Esophagus squamous epithelium (tissue), 5 donors: ENCODE measurements at regions not wholly inside any gene's neighbourhood (a gene's known extent, or its start where the extent isn't known, plus 50 kb on each side); places are given as distances from the start of the nearest gene placed in this dataset.
A peak's percentile ranks its signal among the peaks of the same experiment; 100 is the strongest.
"Not testable (repeated sequence)": the region's sequence is repeated elsewhere in the genome, so short reads cannot be mapped to it uniquely, and the experiment has no call there.

Experiments
- DNase-seq: peaks from one replicate; lab custom pipeline; 2025; lab: John Stamatoyannopoulos, UW
- H3K27ac ChIP-seq, 4 donors: fragments of 200-600 bp; sonication (generic); one replicate each; pipeline ENCODE4 v1.5.1; 2016 to 2019; ENCODE audit warnings: mild to moderate bottlenecking in 1 of 4
- H3K27me3 ChIP-seq, 4 donors: fragments of 200-600 bp; sonication (generic); 1 replicate in 3 of 4; 2 replicates in 1 of 4; pipeline versions ENCODE4 v1.5.1 to v1.6.0; 2017 to 2021; ENCODE audit warnings: antibody characterized with exemption in 1 of 4
- H3K36me3 ChIP-seq, 3 donors: fragments of 200-600 bp; sonication (generic); one replicate each; pipeline ENCODE4 v1.5.1; 2016 to 2019
- H3K4me1 ChIP-seq, 3 donors: fragments of 200-600 bp; sonication (generic); one replicate each; pipeline ENCODE4 v1.5.1; 2017 to 2019
- H3K4me3 ChIP-seq, 4 donors: fragments of 200-600 bp; sonication (generic); 1 replicate in 3 of 4; 2 replicates in 1 of 4; pipeline ENCODE4 v1.5.1; 2016 to 2019; ENCODE audit warnings: mild to moderate bottlenecking in 2 of 4, moderate library complexity in 1 of 4
- H3K9me3 ChIP-seq, 3 donors: fragments of 200-600 bp; sonication (generic); one replicate each; pipeline ENCODE4 v1.5.1; 2016 to 2019
- POLR2A ChIP-seq, 4 donors: fragments of 450-650 bp; IDR thresholded peaks; one replicate each; pipeline ENCODE4 v1.6.1; 2017; ENCODE audit warnings: antibody characterized with exemption in 4 of 4, mild to moderate bottlenecking in 4 of 4, moderate library complexity in 3 of 4
- WGBS, 2 donors: methylation state at CpG; one replicate each; pipeline ENCODE4 v1.1.5; 2018; 5-methylcytosine and 5-hydroxymethylcytosine counted together
- intact Hi-C: fragments of 100-400 bp; cut with DNase I; formaldehyde crosslinking; loops from one replicate; pipeline ENCODE4 v1.15.0; 2022
- TF ChIP-seq, protein P1 (sequence below), 6 experiments: fragments of 450-650 bp in 4 of 6; fragments of 200-600 bp in 2 of 6; sonication (generic) in 2 of 6; IDR thresholded peaks; one replicate each; pipeline ENCODE4 v1.5.1; 2016 to 2019; ENCODE audit warnings: antibody characterized with exemption in 6 of 6, mild to moderate bottlenecking in 4 of 6, moderate library complexity in 4 of 6
- donor health status: DM: yes; HTN: yes; CAD: no.

DNA sequence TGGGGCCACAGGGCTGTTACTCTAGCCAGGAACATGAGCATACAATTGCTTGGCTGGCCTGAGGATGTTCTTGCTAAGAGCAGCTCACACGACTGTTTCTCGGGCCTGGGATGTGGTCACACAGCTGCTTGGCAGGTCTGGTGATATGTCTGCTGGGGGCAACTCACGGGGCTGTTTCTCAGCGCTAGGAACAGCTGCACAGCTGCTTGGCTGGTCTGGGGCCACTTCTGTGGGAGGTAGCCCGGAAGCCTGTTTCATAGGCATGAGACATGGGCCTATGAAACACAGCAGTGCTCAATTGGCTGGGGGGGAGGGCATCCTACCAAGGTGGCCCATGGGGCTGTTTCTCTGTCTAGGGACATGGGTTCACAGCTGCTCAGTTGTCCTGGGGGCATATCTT is 73.4 kb upstream of the DDHD1 start:
- Histone ChIP-seq H3K4me1 (no peaks in the 10 kb centered on the region), H3K9me3 (no peaks in the 10 kb centered on the region), H3K4me3 (no peak overlapping the region), H3K27me3 (no peaks in the 10 kb centered on the region), H3K27ac (no peak overlapping the region), H3K36me3 (no peaks in the 10 kb centered on the region)
- no peak for DNase-seq
- intact Hi-C loops: no loop called here
- WGBS, 2 donors: 80 to 82% methylated on average over 1 to 5 of the region's 5 CpGs
- TF ChIP-seq POLR2A (IDR thresholded peaks at IDR 0.05): no peak
- TF ChIP-seq, protein P1, sequence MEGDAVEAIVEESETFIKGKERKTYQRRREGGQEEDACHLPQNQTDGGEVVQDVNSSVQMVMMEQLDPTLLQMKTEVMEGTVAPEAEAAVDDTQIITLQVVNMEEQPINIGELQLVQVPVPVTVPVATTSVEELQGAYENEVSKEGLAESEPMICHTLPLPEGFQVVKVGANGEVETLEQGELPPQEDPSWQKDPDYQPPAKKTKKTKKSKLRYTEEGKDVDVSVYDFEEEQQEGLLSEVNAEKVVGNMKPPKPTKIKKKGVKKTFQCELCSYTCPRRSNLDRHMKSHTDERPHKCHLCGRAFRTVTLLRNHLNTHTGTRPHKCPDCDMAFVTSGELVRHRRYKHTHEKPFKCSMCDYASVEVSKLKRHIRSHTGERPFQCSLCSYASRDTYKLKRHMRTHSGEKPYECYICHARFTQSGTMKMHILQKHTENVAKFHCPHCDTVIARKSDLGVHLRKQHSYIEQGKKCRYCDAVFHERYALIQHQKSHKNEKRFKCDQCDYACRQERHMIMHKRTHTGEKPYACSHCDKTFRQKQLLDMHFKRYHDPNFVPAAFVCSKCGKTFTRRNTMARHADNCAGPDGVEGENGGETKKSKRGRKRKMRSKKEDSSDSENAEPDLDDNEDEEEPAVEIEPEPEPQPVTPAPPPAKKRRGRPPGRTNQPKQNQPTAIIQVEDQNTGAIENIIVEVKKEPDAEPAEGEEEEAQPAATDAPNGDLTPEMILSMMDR (IDR thresholded peaks at IDR 0.05): no peak

DNA sequence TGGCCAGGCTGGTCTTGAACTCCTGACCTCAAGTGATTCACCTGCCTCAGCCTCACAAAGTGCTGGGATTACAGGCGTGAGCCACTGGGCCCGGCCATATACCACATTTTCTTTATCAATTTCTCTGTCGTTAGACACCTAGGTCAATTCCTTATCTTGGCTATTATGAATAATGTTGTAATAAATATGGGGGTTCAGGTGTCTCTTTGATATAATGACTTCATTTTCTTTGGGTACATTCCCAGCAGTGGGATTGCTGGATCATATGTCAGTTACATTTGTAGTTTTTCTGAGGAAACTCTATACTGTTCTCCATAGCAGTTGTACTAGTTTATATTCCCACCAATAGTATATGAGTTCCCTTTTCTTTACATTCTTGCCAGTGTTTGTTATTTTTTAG is 67.8 kb upstream of the DDHD1 start:
- H3K9me3 ChIP-seq: no peaks in the 10 kb centered on the region
- 85 to 94% methylated on average over 3 of the region's 3 CpGs for WGBS, 2 donors
- no peak for DNase-seq
- intact Hi-C loops: no loop called here
- H3K36me3 ChIP-seq: no peaks in the 10 kb centered on the region
- H3K27me3 ChIP-seq: no peaks in the 10 kb centered on the region
- H3K4me1 ChIP-seq: peaks cover 0 to 16% (median 5%) of the 10 kb centered on the region in 3 donors
- H3K27ac ChIP-seq: no peak overlapping the region
- TF ChIP-seq, protein P1 (IDR thresholded peaks at IDR 0.05): no peak
- no peak for TF ChIP-seq POLR2A (IDR thresholded peaks at IDR 0.05)
- H3K4me3 ChIP-seq: no peak overlapping the region

DNA sequence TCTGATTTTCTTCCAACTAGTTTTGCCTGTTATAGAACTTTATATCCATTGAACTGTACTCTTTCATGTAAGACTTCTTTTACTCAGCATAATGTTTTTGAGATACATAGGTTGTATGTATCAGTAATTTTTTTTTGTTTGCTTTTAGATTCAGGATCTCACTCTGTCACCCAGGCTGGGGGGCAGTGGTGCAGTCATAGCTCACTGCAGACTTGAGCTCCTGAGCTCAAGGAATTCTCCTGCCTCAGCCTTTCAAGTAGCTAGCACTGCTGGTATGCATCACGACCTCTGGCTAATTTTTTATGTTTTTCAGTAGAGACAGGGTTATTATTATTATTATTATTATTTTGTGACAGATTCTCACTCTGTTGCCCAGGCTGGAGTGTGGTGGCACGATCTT is 65.0 kb upstream of the DDHD1 start:
- Histone ChIP-seq H3K27ac (peak overlapping the region in 1 of 4 donors; percentile 7), H3K27me3 (no peaks in the 10 kb centered on the region), H3K9me3 (no peaks in the 10 kb centered on the region), H3K4me3 (peak overlapping the region; percentile 34 to 76 (median 53)), H3K4me1 (peaks cover 0 to 16% (median 5%) of the 10 kb centered on the region in 3 donors), H3K36me3 (no peaks in the 10 kb centered on the region)
- no peak for DNase-seq
- WGBS, 2 donors: 44 to 75% methylated on average over 2 of the region's 2 CpGs
- intact Hi-C loops: no loop called here
- no peak for TF ChIP-seq POLR2A (IDR thresholded peaks at IDR 0.05)
- TF ChIP-seq, protein P1 (IDR thresholded peaks at IDR 0.05): no peak

DNA sequence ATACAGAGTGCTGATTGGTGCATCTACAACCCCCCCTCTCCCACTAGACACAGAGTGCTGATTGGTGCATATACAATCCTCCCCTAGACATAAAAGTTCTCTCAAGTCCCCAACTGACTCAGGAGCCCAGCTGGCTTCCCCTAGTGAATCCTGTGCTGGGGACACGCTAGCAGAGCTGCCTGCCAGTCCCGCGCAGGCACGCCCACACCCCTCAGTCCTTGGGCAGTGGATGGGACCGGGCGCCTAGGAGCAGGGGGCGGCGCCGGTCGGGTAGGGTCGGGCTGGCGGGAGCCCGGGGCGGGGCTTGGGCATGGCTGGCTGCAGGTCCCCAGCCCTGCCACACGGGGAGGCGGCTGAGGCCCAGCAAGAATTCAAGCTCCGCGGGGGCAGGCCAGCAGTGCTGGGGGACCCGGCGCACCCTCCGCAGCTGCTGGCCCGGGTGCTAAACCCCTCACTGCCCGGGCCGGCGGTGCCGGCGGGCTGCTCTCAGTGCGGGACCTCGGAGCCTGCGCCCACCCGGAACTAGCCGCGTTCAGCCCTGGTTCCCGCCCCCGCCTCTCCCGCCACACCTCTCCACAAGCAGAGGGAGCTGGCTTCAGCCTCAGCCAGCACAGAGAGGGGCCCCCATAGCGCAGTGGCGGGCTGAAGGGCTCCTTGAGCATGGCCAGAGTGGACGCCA is 64.3 kb upstream of the DDHD1 start:
- intact Hi-C loops: no loop called here
- Histone ChIP-seq H3K36me3 (no peaks in the 10 kb centered on the region), H3K4me1 (peaks cover 0 to 16% (median 5%) of the 10 kb centered on the region in 3 donors), H3K4me3 (peak overlapping the region; percentile 34 to 76 (median 53)), H3K27me3 (no peaks in the 10 kb centered on the region), H3K27ac (peak overlapping the region; percentile 7 to 66 (median 41)), H3K9me3 (no peaks in the 10 kb centered on the region)
- 0% methylated on average over 3 of the region's 39 CpGs; no CpG with 5 or more reads in 1 of the 2 donors for WGBS, 2 donors
- no peak for DNase-seq
- no peak for TF ChIP-seq POLR2A (IDR thresholded peaks at IDR 0.05)
- TF ChIP-seq, protein P1 (IDR thresholded peaks at IDR 0.05): peak in 5 of 6 experiments; percentile 58 to 77 (median 64)

DNA sequence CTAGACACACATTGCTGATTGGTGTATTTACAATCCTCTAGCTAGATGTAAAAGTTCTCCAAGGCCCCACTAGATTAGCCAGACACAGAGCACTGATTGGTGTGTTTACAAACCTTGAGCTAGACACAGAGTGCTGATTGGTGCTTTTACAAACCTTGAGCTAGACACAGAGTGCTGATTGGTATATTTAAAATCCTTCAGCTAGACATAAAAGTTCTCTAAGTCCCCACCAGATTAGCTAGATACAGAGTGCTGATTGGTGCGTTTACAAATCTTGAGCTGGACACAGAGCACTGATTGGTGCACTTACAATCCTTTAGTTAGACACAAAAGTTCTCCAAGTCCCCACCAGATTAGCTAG is 63.8 kb upstream of the DDHD1 start:
- peaks cover 0 to 16% (median 5%) of the 10 kb centered on the region in 3 donors for H3K4me1 ChIP-seq
- H3K9me3 ChIP-seq, H3K36me3 ChIP-seq, DNase-seq, H3K27me3 ChIP-seq, intact Hi-C loops: not testable (repeated sequence)
- peak overlapping the region in 3 of 4 donors; percentile 46 to 76 (median 60) for H3K4me3 ChIP-seq
- H3K27ac ChIP-seq: peak overlapping the region in 1 of 4 donors; percentile 66
- 83 to 100% methylated on average over 1 of the region's 1 CpG for WGBS, 2 donors

DNA sequence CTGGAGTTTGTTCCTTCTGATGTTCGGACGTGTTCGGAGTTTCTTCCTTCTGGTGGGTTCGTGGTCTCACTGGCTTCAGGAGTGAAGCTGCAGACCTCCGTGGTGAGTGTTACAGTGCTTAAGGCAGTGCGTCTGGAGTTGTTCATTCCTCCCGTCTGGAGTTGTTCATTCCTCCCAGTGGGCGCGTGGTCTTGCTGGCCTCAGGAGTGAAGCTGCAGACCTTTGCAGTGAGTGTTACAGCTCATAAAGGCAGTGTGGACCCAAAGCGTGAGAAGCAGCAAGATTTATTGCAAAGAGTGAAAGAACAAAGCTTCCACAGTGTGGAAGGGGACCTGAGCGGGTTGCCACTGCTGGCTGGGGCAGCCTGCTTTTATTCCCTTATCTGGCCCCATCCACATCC is 63.4 kb upstream of the DDHD1 start:
- intact Hi-C loops, H3K4me3 ChIP-seq, H3K27ac ChIP-seq, H3K9me3 ChIP-seq, DNase-seq, H3K27me3 ChIP-seq, H3K36me3 ChIP-seq: not testable (repeated sequence)
- 96 to 100% methylated on average over 4 to 7 of the region's 11 CpGs for WGBS, 2 donors
- H3K4me1 ChIP-seq: peaks cover 0 to 16% (median 5%) of the 10 kb centered on the region in 3 donors
